ENCODE measurements at regions not wholly inside any gene's neighbourhood (a gene's known extent, or its start where the extent isn't known, plus 50 kb on each side); places are given as distances from the start of the nearest gene placed in this dataset.

DNA sequence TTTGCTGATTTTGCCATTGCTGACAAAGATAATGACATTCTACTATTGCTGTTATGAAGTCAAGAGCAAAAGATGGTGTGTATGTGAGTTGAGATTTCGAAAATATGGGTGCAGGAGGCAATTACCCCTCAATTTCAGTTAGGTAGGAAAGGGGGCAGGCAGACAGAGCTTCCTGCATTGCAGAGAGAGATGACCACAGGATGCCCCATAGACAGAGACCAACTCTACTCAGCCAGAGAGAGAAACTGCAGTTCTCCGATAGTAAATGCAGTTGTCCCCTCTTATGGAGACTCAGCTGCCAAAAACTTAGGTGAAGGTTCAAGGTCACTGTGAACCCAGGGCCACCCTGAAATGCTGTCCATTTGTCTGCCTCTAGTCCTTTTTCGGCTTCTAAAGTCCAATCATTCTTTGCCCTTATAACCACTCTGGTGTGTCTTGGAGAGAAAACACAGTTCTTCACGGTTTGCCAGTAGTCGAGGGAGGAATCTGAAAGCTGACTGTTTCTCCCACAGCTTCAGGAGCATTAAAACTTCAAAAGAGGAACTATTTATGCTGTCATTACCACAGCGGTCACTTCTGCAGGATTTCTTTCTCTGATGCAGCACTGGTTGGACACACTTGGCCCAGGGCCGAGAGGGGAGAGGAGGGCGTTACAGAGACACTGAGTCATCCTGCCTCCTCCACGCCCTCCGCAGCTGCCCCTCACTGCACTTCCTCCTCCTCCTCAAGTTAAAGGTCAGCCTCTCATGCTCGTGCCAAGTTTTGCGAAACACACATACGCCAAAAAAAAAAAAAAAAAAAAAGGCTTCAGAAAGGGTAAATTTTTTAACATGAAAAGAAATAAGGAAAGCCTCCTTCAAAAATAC is 264.3 kb downstream of the FOXO1 start (continued):
- TF ChIP-seq, protein P1, sequence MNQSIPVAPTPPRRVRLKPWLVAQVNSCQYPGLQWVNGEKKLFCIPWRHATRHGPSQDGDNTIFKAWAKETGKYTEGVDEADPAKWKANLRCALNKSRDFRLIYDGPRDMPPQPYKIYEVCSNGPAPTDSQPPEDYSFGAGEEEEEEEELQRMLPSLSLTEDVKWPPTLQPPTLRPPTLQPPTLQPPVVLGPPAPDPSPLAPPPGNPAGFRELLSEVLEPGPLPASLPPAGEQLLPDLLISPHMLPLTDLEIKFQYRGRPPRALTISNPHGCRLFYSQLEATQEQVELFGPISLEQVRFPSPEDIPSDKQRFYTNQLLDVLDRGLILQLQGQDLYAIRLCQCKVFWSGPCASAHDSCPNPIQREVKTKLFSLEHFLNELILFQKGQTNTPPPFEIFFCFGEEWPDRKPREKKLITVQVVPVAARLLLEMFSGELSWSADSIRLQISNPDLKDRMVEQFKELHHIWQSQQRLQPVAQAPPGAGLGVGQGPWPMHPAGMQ (IDR thresholded peaks at IDR 0.05; ENCODE audit: borderline replicate concordance): no peak
- TF ChIP-seq SIN3A (IDR thresholded peaks at IDR 0.05; ENCODE audit: low read depth, low read length) (no peak), ZNF274 (IDR thresholded peaks at IDR 0.05; ENCODE audit: insufficient read depth, insufficient read length) (no peak), NFYB (IDR thresholded peaks at IDR 0.05; ENCODE audit: insufficient read depth, low read depth, low read length) (no peak), EP300 (IDR thresholded peaks at IDR 0.05; ENCODE audit: borderline replicate concordance in 1 of 2, control insufficient read depth in 1 of 2, low read depth in 2 of 2, low read length in 2 of 2) (0 out of 4 replicates have a peak, but pooled peaks of 1 of the 2 experiments have one; percentile 16), SMAD5 (IDR thresholded peaks at IDR 0.05; ENCODE audit: low read depth) (no peak), ZBED1 (IDR thresholded peaks at IDR 0.05; ENCODE audit: borderline replicate concordance) (no peak), NR2F1 (conservative IDR thresholded peaks at IDR 0.05) (peak; percentile 73), SREBF1 (IDR thresholded peaks at IDR 0.05; ENCODE audit: low read length) (no peak), SIX5 (IDR thresholded peaks at IDR 0.05; ENCODE audit: low read depth, low read length, severe bottlenecking) (no peak), CEBPB (IDR thresholded peaks at IDR 0.05; ENCODE audit: borderline replicate concordance in 1 of 2, low read depth in 2 of 2, low read length in 2 of 2) (no peak), SUZ12 (IDR thresholded peaks at IDR 0.05; ENCODE audit: unreplicated experiment) (no peak)
- TF ChIP-seq, protein P2, sequence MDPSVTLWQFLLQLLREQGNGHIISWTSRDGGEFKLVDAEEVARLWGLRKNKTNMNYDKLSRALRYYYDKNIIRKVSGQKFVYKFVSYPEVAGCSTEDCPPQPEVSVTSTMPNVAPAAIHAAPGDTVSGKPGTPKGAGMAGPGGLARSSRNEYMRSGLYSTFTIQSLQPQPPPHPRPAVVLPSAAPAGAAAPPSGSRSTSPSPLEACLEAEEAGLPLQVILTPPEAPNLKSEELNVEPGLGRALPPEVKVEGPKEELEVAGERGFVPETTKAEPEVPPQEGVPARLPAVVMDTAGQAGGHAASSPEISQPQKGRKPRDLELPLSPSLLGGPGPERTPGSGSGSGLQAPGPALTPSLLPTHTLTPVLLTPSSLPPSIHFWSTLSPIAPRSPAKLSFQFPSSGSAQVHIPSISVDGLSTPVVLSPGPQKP (IDR thresholded peaks at IDR 0.05; ENCODE audit: low read depth, low read length): no peak
- TF ChIP-seq, protein P3, sequence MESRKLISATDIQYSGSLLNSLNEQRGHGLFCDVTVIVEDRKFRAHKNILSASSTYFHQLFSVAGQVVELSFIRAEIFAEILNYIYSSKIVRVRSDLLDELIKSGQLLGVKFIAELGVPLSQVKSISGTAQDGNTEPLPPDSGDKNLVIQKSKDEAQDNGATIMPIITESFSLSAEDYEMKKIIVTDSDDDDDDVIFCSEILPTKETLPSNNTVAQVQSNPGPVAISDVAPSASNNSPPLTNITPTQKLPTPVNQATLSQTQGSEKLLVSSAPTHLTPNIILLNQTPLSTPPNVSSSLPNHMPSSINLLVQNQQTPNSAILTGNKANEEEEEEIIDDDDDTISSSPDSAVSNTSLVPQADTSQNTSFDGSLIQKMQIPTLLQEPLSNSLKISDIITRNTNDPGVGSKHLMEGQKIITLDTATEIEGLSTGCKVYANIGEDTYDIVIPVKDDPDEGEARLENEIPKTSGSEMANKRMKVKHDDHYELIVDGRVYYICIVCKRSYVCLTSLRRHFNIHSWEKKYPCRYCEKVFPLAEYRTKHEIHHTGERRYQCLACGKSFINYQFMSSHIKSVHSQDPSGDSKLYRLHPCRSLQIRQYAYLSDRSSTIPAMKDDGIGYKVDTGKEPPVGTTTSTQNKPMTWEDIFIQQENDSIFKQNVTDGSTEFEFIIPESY (IDR thresholded peaks at IDR 0.05): no peak
- TF ChIP-seq, protein P4, sequence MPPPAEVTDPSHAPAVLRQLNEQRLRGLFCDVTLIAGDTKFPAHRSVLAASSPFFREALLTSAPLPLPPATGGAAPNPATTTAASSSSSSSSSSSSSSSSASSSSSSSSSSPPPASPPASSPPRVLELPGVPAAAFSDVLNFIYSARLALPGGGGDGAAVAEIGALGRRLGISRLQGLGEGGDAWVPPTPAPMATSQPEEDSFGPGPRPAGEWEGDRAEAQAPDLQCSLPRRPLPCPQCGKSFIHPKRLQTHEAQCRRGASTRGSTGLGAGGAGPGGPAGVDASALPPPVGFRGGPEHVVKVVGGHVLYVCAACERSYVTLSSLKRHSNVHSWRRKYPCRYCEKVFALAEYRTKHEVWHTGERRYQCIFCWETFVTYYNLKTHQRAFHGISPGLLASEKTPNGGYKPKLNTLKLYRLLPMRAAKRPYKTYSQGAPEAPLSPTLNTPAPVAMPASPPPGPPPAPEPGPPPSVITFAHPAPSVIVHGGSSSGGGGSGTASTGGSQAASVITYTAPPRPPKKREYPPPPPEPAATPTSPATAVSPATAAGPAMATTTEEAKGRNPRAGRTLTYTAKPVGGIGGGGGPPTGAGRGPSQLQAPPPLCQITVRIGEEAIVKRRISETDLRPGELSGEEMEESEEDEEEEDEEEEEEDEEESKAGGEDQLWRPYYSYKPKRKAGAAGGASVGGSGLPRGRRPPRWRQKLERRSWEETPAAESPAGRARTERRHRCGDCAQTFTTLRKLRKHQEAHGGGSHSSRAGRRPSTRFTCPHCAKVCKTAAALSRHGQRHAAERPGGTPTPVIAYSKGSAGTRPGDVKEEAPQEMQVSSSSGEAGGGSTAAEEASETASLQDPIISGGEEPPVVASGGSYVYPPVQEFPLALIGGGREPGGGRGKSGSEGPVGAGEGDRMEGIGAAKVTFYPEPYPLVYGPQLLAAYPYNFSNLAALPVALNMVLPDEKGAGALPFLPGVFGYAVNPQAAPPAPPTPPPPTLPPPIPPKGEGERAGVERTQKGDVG (CRISPR knock-in tag; IDR thresholded peaks at IDR 0.05): no peak
- TF ChIP-seq, protein P5, sequence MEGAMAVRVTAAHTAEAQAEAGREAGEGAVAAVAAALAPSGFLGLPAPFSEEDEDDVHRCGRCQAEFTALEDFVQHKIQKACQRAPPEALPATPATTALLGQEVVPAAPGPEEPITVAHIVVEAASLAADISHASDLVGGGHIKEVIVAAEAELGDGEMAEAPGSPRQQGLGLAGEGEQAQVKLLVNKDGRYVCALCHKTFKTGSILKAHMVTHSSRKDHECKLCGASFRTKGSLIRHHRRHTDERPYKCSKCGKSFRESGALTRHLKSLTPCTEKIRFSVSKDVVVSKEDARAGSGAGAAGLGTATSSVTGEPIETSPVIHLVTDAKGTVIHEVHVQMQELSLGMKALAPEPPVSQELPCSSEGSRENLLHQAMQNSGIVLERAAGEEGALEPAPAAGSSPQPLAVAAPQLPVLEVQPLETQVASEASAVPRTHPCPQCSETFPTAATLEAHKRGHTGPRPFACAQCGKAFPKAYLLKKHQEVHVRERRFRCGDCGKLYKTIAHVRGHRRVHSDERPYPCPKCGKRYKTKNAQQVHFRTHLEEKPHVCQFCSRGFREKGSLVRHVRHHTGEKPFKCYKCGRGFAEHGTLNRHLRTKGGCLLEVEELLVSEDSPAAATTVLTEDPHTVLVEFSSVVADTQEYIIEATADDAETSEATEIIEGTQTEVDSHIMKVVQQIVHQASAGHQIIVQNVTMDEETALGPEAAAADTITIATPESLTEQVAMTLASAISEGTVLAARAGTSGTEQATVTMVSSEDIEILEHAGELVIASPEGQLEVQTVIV (IDR thresholded peaks at IDR 0.05; ENCODE audit: borderline replicate concordance, partially characterized antibody): no peak
